Natural killer cell treated with Interleukin-12 subunit alpha and Interleukin-12 subunit beta and Interleukin-15 and Interleukin-18, amount 100 ng/mL, for 72 hours (primary cell): ENCODE measurements at regions not wholly inside any gene's neighbourhood (a gene's known extent, or its start where the extent isn't known, plus 50 kb on each side); places are given as distances from the start of the nearest gene placed in this dataset.
"Not testable (repeated sequence)": the region's sequence is repeated elsewhere in the genome, so short reads cannot be mapped to it uniquely, and the experiment has no call there.

ENCODE experiments used
- ATAC-seq, 2 donors: fragments of 150-1000 bp; cut with Tn5 transposase in 1 of 2; sonication (Bioruptor Pico), chemical (Tn5 transposase) in 1 of 2; 2 replicates each; pipeline ENCODE4 v1.10.0; 2021
- DNase-seq: peaks from one replicate; pipeline ENCODE4 v3.0.0; 2022; ENCODE audit warnings: low spot score
- H3K27ac Mint-ChIP-seq, 2 donors: 1 replicate in 1 of 2; 2 replicates in 1 of 2; pipeline ENCODE4 v1.8.0; 2022; ENCODE audit warnings: mixed read lengths in 2 of 2, mild to moderate bottlenecking in 1 of 2, moderate library complexity in 1 of 2
- H3K27me3 Mint-ChIP-seq, 2 donors: 1 replicate in 1 of 2; 2 replicates in 1 of 2; pipeline ENCODE4 v1.8.0; 2022; ENCODE audit warnings: mixed read lengths in 2 of 2
- H3K36me3 Mint-ChIP-seq: one replicate; pipeline ENCODE4 v1.8.0; 2022; ENCODE audit warnings: mixed read lengths
- H3K4me1 Mint-ChIP-seq, 2 donors: 1 replicate in 1 of 2; 2 replicates in 1 of 2; pipeline ENCODE4 v1.8.0; 2022; ENCODE audit warnings: low read depth in 2 of 2, mixed read lengths in 2 of 2, mild to moderate bottlenecking in 1 of 2
- H3K4me3 Mint-ChIP-seq: one replicate; pipeline ENCODE4 v1.8.0; 2022; ENCODE audit warnings: mixed read lengths
- H3K9me3 Mint-ChIP-seq: 2 replicates; pipeline ENCODE4 v1.8.0; 2022; ENCODE audit warnings: mixed read lengths

- Mint-ChIP-seq H3K4me3 (peak overlapping the region; percentile 77), H3K4me1 (peaks cover 64 to 69% of the 10 kb centered on the region in 2 donors), H3K36me3 (peaks cover 27% of the 10 kb centered on the region)
These were observed 287.8 kb upstream of the SATB1 start for GRCh38 chr3:18712713-18713576.

GRCh38 chr3:18704326-18704725 lies 279.2 kb upstream of the SATB1 start:
- peak overlapping the region; percentile 23 for H3K4me3 Mint-ChIP-seq
- ATAC-seq (no peak), DNase-seq (no peak)
- H3K27me3 Mint-ChIP-seq = no peaks in the 10 kb centered on the region
- peaks cover 32 to 34% of the 10 kb centered on the region in 2 donors for H3K4me1 Mint-ChIP-seq
- H3K36me3 Mint-ChIP-seq = peaks cover 63% of the 10 kb centered on the region
- peak overlapping the region; percentile 26 to 48 for H3K27ac Mint-ChIP-seq
- H3K9me3 Mint-ChIP-seq = peaks cover 25% of the 10 kb centered on the region

More at GRCh38 chr3:18712713-18713576, 287.8 kb upstream of the SATB1 start:
- peaks cover 6% of the 10 kb centered on the region for H3K9me3 Mint-ChIP-seq
- ATAC-seq (peak; percentile 82 to 87), DNase-seq (peak; percentile 86)
- H3K27ac Mint-ChIP-seq = peak overlapping the region; percentile 95 to 99
- no peaks in the 10 kb centered on the region for H3K27me3 Mint-ChIP-seq

GRCh38 chr3:18703798-18704197 lies 278.7 kb upstream of the SATB1 start:
- DNase-seq = no peak
- peak overlapping the region; percentile 26 to 48 for H3K27ac Mint-ChIP-seq
- peaks cover 31% of the 10 kb centered on the region in 2 donors for H3K4me1 Mint-ChIP-seq
- peak; percentile 67 to 90 for ATAC-seq
- H3K9me3 Mint-ChIP-seq = peaks cover 25% of the 10 kb centered on the region
- no peaks in the 10 kb centered on the region for H3K27me3 Mint-ChIP-seq
- H3K36me3 Mint-ChIP-seq = peaks cover 59% of the 10 kb centered on the region
- H3K4me3 Mint-ChIP-seq = peak overlapping the region; percentile 23

GRCh38 chr3:18693588-18694329 lies 268.6 kb upstream of the SATB1 start:
- peaks cover 10% of the 10 kb centered on the region for H3K9me3 Mint-ChIP-seq
- not testable (repeated sequence) for H3K27me3 Mint-ChIP-seq, H3K4me3 Mint-ChIP-seq, DNase-seq, ATAC-seq
- peak overlapping the region in 1 of 2 donors; percentile 5 for H3K27ac Mint-ChIP-seq
- H3K4me1 Mint-ChIP-seq = peaks cover 5 to 12% of the 10 kb centered on the region in 2 donors
- peaks cover 19% of the 10 kb centered on the region for H3K36me3 Mint-ChIP-seq

- Mint-ChIP-seq H3K4me3 (peak overlapping the region; percentile 13), H3K36me3 (peaks cover 30% of the 10 kb centered on the region), H3K9me3 (peaks cover 7% of the 10 kb centered on the region), H3K27ac (peak overlapping the region; percentile 34 to 82), H3K4me1 (peaks cover 22 to 27% of the 10 kb centered on the region in 2 donors), H3K27me3 (no peaks in the 10 kb centered on the region)
- ATAC-seq = no peak
- no peak for DNase-seq
These were observed 262.1 kb upstream of the SATB1 start for GRCh38 chr3:18687286-18687685.

- DNase-seq = no peak
- Mint-ChIP-seq H3K4me3 (peak overlapping the region; percentile 41), H3K9me3 (peaks cover 7% of the 10 kb centered on the region), H3K27me3 (no peaks in the 10 kb centered on the region), H3K4me1 (peaks cover 32 to 51% of the 10 kb centered on the region in 2 donors), H3K27ac (peak overlapping the region; percentile 96 to 98), H3K36me3 (peaks cover 30% of the 10 kb centered on the region)
- ATAC-seq = no peak
These were observed 258.8 kb upstream of the SATB1 start for GRCh38 chr3:18683900-18684299.

- peak overlapping the region; percentile 58 for H3K4me3 Mint-ChIP-seq
- ATAC-seq = peak in 1 of 2 donors; percentile 41
- no peaks in the 10 kb centered on the region for H3K27me3 Mint-ChIP-seq
- H3K27ac Mint-ChIP-seq = peak overlapping the region; percentile 96 to 98
- H3K36me3 Mint-ChIP-seq = peaks cover 35% of the 10 kb centered on the region
- DNase-seq = no peak
- H3K4me1 Mint-ChIP-seq = peaks cover 41 to 56% of the 10 kb centered on the region in 2 donors
- peaks cover 19% of the 10 kb centered on the region for H3K9me3 Mint-ChIP-seq
These were observed 256.7 kb upstream of the SATB1 start for GRCh38 chr3:18681818-18682345.

GRCh38 chr3:18680758-18681157 lies 255.6 kb upstream of the SATB1 start:
- no peaks in the 10 kb centered on the region for H3K27me3 Mint-ChIP-seq
- H3K9me3 Mint-ChIP-seq = peaks cover 19% of the 10 kb centered on the region
- no peak for ATAC-seq
- H3K4me1 Mint-ChIP-seq = peaks cover 43 to 61% of the 10 kb centered on the region in 2 donors
- no peak for DNase-seq
- peak overlapping the region; percentile 96 to 98 for H3K27ac Mint-ChIP-seq
- H3K4me3 Mint-ChIP-seq = no peak overlapping the region
- H3K36me3 Mint-ChIP-seq = peaks cover 31% of the 10 kb centered on the region

- Mint-ChIP-seq H3K9me3 (peaks cover 22% of the 10 kb centered on the region), H3K4me3 (peak overlapping the region; percentile 52), H3K4me1 (peaks cover 51 to 71% of the 10 kb centered on the region in 2 donors), H3K27ac (peak overlapping the region; percentile 96 to 98), H3K27me3 (no peaks in the 10 kb centered on the region), H3K36me3 (peaks cover 31% of the 10 kb centered on the region)
- DNase-seq = peak; percentile 67
- peak; percentile 89 to 92 for ATAC-seq
These were observed 254.1 kb upstream of the SATB1 start for GRCh38 chr3:18679238-18679637.

- DNase-seq (no peak), ATAC-seq (no peak)
- Mint-ChIP-seq H3K27ac (peak overlapping the region; percentile 96 to 98), H3K4me1 (peaks cover 57 to 64% of the 10 kb centered on the region in 2 donors), H3K4me3 (peak overlapping the region; percentile 60), H3K27me3 (no peaks in the 10 kb centered on the region), H3K9me3 (peaks cover 18% of the 10 kb centered on the region), H3K36me3 (peaks cover 31% of the 10 kb centered on the region)
These were observed 250.1 kb upstream of the SATB1 start for GRCh38 chr3:18675197-18675596.

GRCh38 chr3:18672561-18672960 lies 247.4 kb upstream of the SATB1 start:
- peaks cover 52 to 55% of the 10 kb centered on the region in 2 donors for H3K4me1 Mint-ChIP-seq
- DNase-seq (no peak), ATAC-seq (no peak)
- peak overlapping the region; percentile 79 to 93 for H3K27ac Mint-ChIP-seq
- peak overlapping the region; percentile 63 for H3K4me3 Mint-ChIP-seq
- peaks cover 24% of the 10 kb centered on the region for H3K36me3 Mint-ChIP-seq
- H3K27me3 Mint-ChIP-seq = no peaks in the 10 kb centered on the region
- H3K9me3 Mint-ChIP-seq = peaks cover 16% of the 10 kb centered on the region

- Mint-ChIP-seq H3K27me3 (no peaks in the 10 kb centered on the region), H3K4me3 (peak overlapping the region; percentile 32), H3K4me1 (peaks cover 42 to 44% of the 10 kb centered on the region in 2 donors), H3K36me3 (peaks cover 15% of the 10 kb centered on the region), H3K27ac (peak overlapping the region; percentile 79 to 93), H3K9me3 (peaks cover 10% of the 10 kb centered on the region)
- DNase-seq = no peak
- ATAC-seq = no peak
These were observed 245.6 kb upstream of the SATB1 start for GRCh38 chr3:18670759-18671158.

- peak in 1 of 2 donors; percentile 65 for ATAC-seq
- Mint-ChIP-seq H3K4me3 (peak overlapping the region; percentile 23), H3K27me3 (no peaks in the 10 kb centered on the region), H3K27ac (peak overlapping the region; percentile 79 to 93), H3K4me1 (peaks cover 36 to 40% of the 10 kb centered on the region in 2 donors), H3K9me3 (peaks cover 6% of the 10 kb centered on the region), H3K36me3 (peaks cover 14% of the 10 kb centered on the region)
- DNase-seq = no peak
These were observed 244.2 kb upstream of the SATB1 start for GRCh38 chr3:18669374-18669773.
